Neural progenitor cell (in vitro differentiated cells): ENCODE measurements at regions not wholly inside any gene's neighbourhood (a gene's known extent, or its start where the extent isn't known, plus 50 kb on each side); places are given as distances from the start of the nearest gene placed in this dataset.

Source experiments
- DNase-seq: peaks from one replicate; pipeline ENCODE4 v3.0.0-alpha.2; 2016; ENCODE audit warnings: low spot score
- H2AFZ ChIP-seq: fragments of 200-600 bp; sonication (generic); replicated peaks from 2 replicates; pipeline ENCODE4 v1.6.1; 2016; ENCODE audit warnings: antibody characterized with exemption
- H3F3A ChIP-seq: fragments of 200-600 bp; sonication (generic); 2 replicates; pipeline ENCODE4 v1.6.1; 2016; ENCODE audit warnings: antibody characterized with exemption, low read depth
- H3K27ac ChIP-seq: fragments of 200-600 bp; sonication (generic); 2 replicates; pipeline ENCODE4 v1.5.1; 2016; ENCODE audit warnings: mild to moderate bottlenecking
- H3K27me3 ChIP-seq: fragments of 200-600 bp; sonication (generic); 2 replicates; pipeline ENCODE4 v1.6.1; 2016; ENCODE audit warnings: mild to moderate bottlenecking, moderate library complexity
- H3K36me3 ChIP-seq: fragments of 200-600 bp; sonication (generic); 2 replicates; pipeline ENCODE4 v1.5.1; 2016
- H3K4me1 ChIP-seq: fragments of 200-600 bp; sonication (generic); 2 replicates; pipeline ENCODE4 v1.6.1; 2016; ENCODE audit warnings: mixed run types
- H3K4me2 ChIP-seq: fragments of 200-600 bp; sonication (generic); 2 replicates; pipeline ENCODE4 v1.6.1; 2016
- H3K4me3 ChIP-seq: fragments of 200-600 bp; sonication (generic); 2 replicates; pipeline ENCODE4 v1.5.1; 2016
- H3K79me2 ChIP-seq: fragments of 200-600 bp; sonication (generic); 2 replicates; pipeline ENCODE4 v1.6.1; 2016; ENCODE audit warnings: low read depth
- H3K9ac ChIP-seq: fragments of 200-600 bp; sonication (generic); 2 replicates; pipeline ENCODE4 v1.6.1; 2016
- H3K9me3 ChIP-seq: fragments of 200-600 bp; sonication (generic); 2 replicates; pipeline ENCODE4 v1.5.1; 2016; ENCODE audit warnings: low read depth
- H4K20me1 ChIP-seq: fragments of 200-600 bp; sonication (generic); 2 replicates; pipeline ENCODE4 v1.6.1; 2016; ENCODE audit warnings: low read depth
- H3K27ac Mint-ChIP-seq: 3 replicates; pipeline ENCODE4 v1.8.0; 2021; ENCODE audit warnings: mixed read lengths
- H3K27me3 Mint-ChIP-seq: 2 replicates; pipeline ENCODE4 v1.8.0; 2022; ENCODE audit warnings: low read depth, mild to moderate bottlenecking, inconsistent platforms, moderate library complexity, mixed read lengths; ENCODE audit not compliant: insufficient read depth
- H3K36me3 Mint-ChIP-seq: 3 replicates; pipeline ENCODE4 v1.8.0; 2021; ENCODE audit warnings: mixed read lengths
- H3K4me1 Mint-ChIP-seq: 3 replicates; pipeline ENCODE4 v1.8.0; 2021; ENCODE audit warnings: mixed read lengths
- H3K4me3 Mint-ChIP-seq: 3 replicates; pipeline ENCODE4 v1.8.0; 2021; ENCODE audit warnings: mild to moderate bottlenecking, moderate library complexity, mixed read lengths
- H3K9me3 Mint-ChIP-seq: 3 replicates; pipeline ENCODE4 v1.8.0; 2020; ENCODE audit warnings: mixed read lengths
- EZH2 ChIP-seq: fragments of 200-600 bp; sonication (generic); IDR thresholded peaks from 2 replicates; pipeline ENCODE4 v1.6.1; 2017; ENCODE audit warnings: antibody characterized with exemption, mild to moderate bottlenecking, moderate library complexity
- EZH2phosphoT487 ChIP-seq: fragments of 200-600 bp; sonication (generic); IDR thresholded peaks from 2 replicates; pipeline ENCODE4 v1.6.1; 2017; ENCODE audit warnings: antibody characterized with exemption
- TF ChIP-seq, protein P1 (sequence below): fragments of 200-600 bp; sonication (generic); IDR thresholded peaks from 2 replicates; pipeline ENCODE4 v1.5.1; 2017; ENCODE audit warnings: antibody characterized with exemption, mild to moderate bottlenecking

DNA sequence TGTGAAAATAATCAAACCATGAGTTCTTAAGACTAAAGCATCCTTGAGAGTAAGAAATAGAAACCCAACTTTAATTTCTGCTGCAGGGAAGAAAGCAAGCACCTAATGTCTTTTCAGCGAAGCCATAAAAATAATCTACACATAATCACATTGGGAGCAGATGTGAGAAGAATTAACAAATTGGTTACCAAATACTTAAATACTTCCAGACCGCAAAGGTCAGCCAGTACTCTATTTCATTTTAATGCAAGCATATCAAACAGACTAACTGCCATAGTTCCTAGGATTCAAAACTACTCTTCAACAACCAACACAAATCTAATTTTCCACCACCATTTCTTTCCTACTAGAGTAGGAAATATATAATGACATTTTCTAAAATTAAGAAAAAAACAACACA, 144.8 kb upstream of the SLIT2 start:
- no peaks in the 10 kb centered on the region for H3F3A ChIP-seq
- no peaks in the 10 kb centered on the region for H3K9me3 ChIP-seq
- H3K4me3 ChIP-seq, result no peak overlapping the region
- Mint-ChIP-seq H3K27me3 (no peaks in the 10 kb centered on the region), H3K4me3 (no peak overlapping the region), H3K9me3 (peaks cover 3% of the 10 kb centered on the region), H3K36me3 (no peaks in the 10 kb centered on the region), H3K4me1 (no peaks in the 10 kb centered on the region), H3K27ac (no peak overlapping the region)
- H2AFZ ChIP-seq, result no peak overlapping the region
- no peak overlapping the region for H3K9ac ChIP-seq
- H3K27me3 ChIP-seq, result no peaks in the 10 kb centered on the region
- no peak overlapping the region for H3K4me2 ChIP-seq
- no peaks in the 10 kb centered on the region for H3K36me3 ChIP-seq
- TF ChIP-seq EZH2 (no peak), EZH2phosphoT487 (no peak)
- TF ChIP-seq, protein P1, sequence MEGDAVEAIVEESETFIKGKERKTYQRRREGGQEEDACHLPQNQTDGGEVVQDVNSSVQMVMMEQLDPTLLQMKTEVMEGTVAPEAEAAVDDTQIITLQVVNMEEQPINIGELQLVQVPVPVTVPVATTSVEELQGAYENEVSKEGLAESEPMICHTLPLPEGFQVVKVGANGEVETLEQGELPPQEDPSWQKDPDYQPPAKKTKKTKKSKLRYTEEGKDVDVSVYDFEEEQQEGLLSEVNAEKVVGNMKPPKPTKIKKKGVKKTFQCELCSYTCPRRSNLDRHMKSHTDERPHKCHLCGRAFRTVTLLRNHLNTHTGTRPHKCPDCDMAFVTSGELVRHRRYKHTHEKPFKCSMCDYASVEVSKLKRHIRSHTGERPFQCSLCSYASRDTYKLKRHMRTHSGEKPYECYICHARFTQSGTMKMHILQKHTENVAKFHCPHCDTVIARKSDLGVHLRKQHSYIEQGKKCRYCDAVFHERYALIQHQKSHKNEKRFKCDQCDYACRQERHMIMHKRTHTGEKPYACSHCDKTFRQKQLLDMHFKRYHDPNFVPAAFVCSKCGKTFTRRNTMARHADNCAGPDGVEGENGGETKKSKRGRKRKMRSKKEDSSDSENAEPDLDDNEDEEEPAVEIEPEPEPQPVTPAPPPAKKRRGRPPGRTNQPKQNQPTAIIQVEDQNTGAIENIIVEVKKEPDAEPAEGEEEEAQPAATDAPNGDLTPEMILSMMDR, result no peak
- DNase-seq, result no peak
- H4K20me1 ChIP-seq, result no peaks in the 10 kb centered on the region
- H3K4me1 ChIP-seq, result no peaks in the 10 kb centered on the region
- no peaks in the 10 kb centered on the region for H3K79me2 ChIP-seq
- no peak overlapping the region for H3K27ac ChIP-seq

DNA sequence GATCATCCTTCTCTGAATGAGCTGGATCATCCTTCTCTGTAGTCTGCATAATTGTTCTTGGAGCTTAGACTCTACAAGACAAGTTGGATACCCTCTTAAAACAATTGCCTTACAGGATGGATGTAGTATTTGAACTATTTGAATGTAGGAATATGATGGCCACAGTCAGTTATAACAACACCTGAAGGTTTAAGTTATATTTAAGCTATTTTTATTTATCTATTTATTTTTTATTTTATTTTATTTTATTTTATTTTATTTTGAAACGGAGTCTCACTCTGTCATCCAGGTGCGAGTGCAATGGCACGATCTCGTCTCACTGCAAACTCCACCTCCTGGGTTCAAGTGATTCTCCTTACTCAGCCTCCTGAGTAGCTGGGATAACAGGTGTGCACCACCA, 149.9 kb upstream of the SLIT2 start:
- no peak overlapping the region for H3K27ac Mint-ChIP-seq
- TF ChIP-seq EZH2 (no peak), EZH2phosphoT487 (no peak)
- Histone ChIP-seq H3K4me2 (no peak overlapping the region), H3K4me3 (no peak overlapping the region), H3K27me3 (no peaks in the 10 kb centered on the region), H3K9me3 (no peaks in the 10 kb centered on the region), H3K9ac (no peak overlapping the region), H3K79me2 (no peaks in the 10 kb centered on the region), H3K4me1 (no peaks in the 10 kb centered on the region), H4K20me1 (no peaks in the 10 kb centered on the region), H3K27ac (no peak overlapping the region), H3K36me3 (no peaks in the 10 kb centered on the region), H2AFZ (no peak overlapping the region), H3F3A (no peaks in the 10 kb centered on the region)
- H3K4me3 Mint-ChIP-seq, result no peak overlapping the region
- H3K4me1 Mint-ChIP-seq, result no peaks in the 10 kb centered on the region
- H3K36me3 Mint-ChIP-seq, result no peaks in the 10 kb centered on the region
- H3K9me3 Mint-ChIP-seq, result peaks cover 3% of the 10 kb centered on the region
- H3K27me3 Mint-ChIP-seq, result no peaks in the 10 kb centered on the region
- no peak for DNase-seq

DNA sequence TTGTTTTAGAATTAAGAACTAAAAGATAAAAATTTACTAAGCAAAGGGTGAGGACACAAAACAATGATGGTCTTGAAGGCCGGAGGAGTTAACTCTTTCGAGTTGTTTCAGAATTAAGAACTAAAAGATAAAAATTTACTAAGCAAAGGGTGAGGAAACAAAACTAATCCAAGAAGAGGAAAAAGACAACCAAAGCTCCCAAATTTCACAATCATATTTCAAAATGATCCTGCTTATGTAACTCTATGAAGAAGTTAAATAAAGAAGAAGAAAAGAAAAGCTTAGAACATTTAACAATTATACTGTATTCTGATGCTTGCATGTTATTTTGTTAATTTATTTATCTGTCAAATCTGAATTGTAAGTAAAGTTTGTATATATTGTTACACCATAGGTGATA, 154.8 kb upstream of the SLIT2 start:
- Mint-ChIP-seq H3K36me3 (no peaks in the 10 kb centered on the region), H3K4me3 (no peak overlapping the region)
- no peaks in the 10 kb centered on the region for H3K27me3 ChIP-seq

DNA sequence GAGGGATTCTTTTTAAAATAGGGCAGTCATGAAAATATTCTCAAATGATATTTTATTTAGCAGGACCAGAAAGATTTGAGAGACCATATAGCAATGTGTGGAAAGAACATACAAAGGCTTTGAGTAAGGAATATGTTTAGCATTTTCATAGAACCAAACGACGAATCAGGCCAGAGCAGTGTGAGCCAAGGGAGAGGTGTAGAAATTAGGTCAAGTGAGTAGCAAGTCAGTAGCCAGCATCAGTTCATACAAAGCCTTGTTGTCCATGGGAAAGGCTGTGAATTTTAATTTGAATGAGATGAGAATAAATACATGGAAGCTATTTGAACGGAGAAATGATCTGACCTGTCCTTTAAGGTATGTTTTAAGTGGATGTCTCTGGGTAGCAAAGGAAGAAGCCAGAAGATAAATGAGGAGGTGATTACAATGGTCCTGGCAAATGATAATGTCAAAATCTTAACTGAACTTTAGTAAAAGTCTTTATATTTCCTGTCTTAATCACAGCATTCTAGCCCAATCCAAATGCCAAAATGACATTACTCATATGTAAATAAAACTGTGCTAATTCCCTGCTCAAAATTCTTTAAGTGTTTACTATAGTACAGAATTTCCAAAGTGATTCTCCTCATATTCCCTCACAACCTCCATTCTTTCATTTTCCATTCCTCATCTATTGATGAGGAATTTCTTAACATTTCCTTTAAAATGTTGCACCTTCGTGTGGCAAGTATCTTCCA, 155.7 kb upstream of the SLIT2 start:
- Histone ChIP-seq H3K4me3 (no peak overlapping the region), H3K27ac (no peak overlapping the region), H3F3A (no peaks in the 10 kb centered on the region), H3K4me2 (no peak overlapping the region), H3K27me3 (no peaks in the 10 kb centered on the region), H3K4me1 (no peaks in the 10 kb centered on the region), H4K20me1 (no peaks in the 10 kb centered on the region), H3K79me2 (no peaks in the 10 kb centered on the region), H3K36me3 (no peaks in the 10 kb centered on the region), H3K9me3 (no peaks in the 10 kb centered on the region), H3K9ac (no peak overlapping the region), H2AFZ (no peak overlapping the region)
- H3K27me3 Mint-ChIP-seq, result no peaks in the 10 kb centered on the region
- no peak overlapping the region for H3K27ac Mint-ChIP-seq
- no peaks in the 10 kb centered on the region for H3K36me3 Mint-ChIP-seq
- H3K4me1 Mint-ChIP-seq, result no peaks in the 10 kb centered on the region
- DNase-seq, result no peak
- TF ChIP-seq EZH2phosphoT487 (no peak), EZH2 (no peak)
- TF ChIP-seq, protein P1, result no peak
- H3K4me3 Mint-ChIP-seq, result no peak overlapping the region
- no peaks in the 10 kb centered on the region for H3K9me3 Mint-ChIP-seq

More for the DNA sequence above, 154.8 kb upstream of the SLIT2 start:
- no peaks in the 10 kb centered on the region for H3K9me3 ChIP-seq
- H3K27ac ChIP-seq, result no peak overlapping the region
- H3K36me3 ChIP-seq, result no peaks in the 10 kb centered on the region
- no peak overlapping the region for H3K4me2 ChIP-seq
- no peak overlapping the region for H3K9ac ChIP-seq
- no peaks in the 10 kb centered on the region for H4K20me1 ChIP-seq
- no peaks in the 10 kb centered on the region for H3K4me1 Mint-ChIP-seq
- no peaks in the 10 kb centered on the region for H3F3A ChIP-seq
- H3K9me3 Mint-ChIP-seq, result no peaks in the 10 kb centered on the region
- no peaks in the 10 kb centered on the region for H3K27me3 Mint-ChIP-seq
- no peaks in the 10 kb centered on the region for H3K79me2 ChIP-seq
- H3K27ac Mint-ChIP-seq, result no peak overlapping the region
- TF ChIP-seq EZH2, result no peak
- no peak for TF ChIP-seq EZH2phosphoT487
- TF ChIP-seq, protein P1, result no peak
- H2AFZ ChIP-seq, result no peak overlapping the region
- H3K4me3 ChIP-seq, result no peak overlapping the region
- H3K4me1 ChIP-seq, result no peaks in the 10 kb centered on the region
- no peak for DNase-seq
